ENCODE measurements at regions not wholly inside any gene's neighbourhood (a gene's known extent, or its start where the extent isn't known, plus 50 kb on each side); places are given as distances from the start of the nearest gene placed in this dataset.

GRCh38 chr19:34120846-34121639, 51.3 kb upstream of the LSM14A start:
- DNase-seq = no peak
